CD14-positive monocyte (primary cell): ENCODE measurements at regions not wholly inside any gene's neighbourhood (a gene's known extent, or its start where the extent isn't known, plus 50 kb on each side); places are given as distances from the start of the nearest gene placed in this dataset.

ENCODE experiments used
- DNase-seq, 3 donors: peaks; one replicate each; pipeline ENCODE4 v3.0.0-alpha.2; 2011 to 2022
- H2AFZ ChIP-seq: 2 replicates; pipeline ENCODE4 v1.6.0; 2012; ENCODE audit warnings: mild to moderate bottlenecking, low read depth, low read length, inconsistent platforms; ENCODE audit not compliant: insufficient read depth, poor library complexity, severe bottlenecking
- H3K27ac ChIP-seq, 2 donors: 1 replicate in 1 of 2; 2 replicates in 1 of 2; pipeline ENCODE4 v1.5.1; 2012 to 2013; ENCODE audit warnings: low read length in 2 of 2, control low read depth in 1 of 2, inconsistent platforms in 1 of 2, low read depth in 1 of 2, mild to moderate bottlenecking in 1 of 2
- H3K27me3 ChIP-seq, 2 donors: one replicate each; pipeline versions ENCODE4 v1.6.0 to v1.6.1; 2011 to 2013; ENCODE audit warnings: low read length in 2 of 2; ENCODE audit not compliant: control insufficient read depth in 2 of 2, insufficient read depth in 2 of 2
- H3K36me3 ChIP-seq, 2 donors: replicated peaks in 1 of 2; 1 replicate in 1 of 2; 2 replicates in 1 of 2; pipeline versions ENCODE4 v1.5.1 to v1.6.1; 2012 to 2013; ENCODE audit warnings: low read length in 2 of 2, control low read depth in 1 of 2, inconsistent platforms in 1 of 2, mild to moderate bottlenecking in 1 of 2; ENCODE audit not compliant: insufficient read depth in 2 of 2, control insufficient read depth in 1 of 2
- H3K4me1 ChIP-seq, 2 donors: 1 replicate in 1 of 2; 2 replicates in 1 of 2; pipeline versions ENCODE4 v1.5.1 to v1.6.1; 2012 to 2013; ENCODE audit warnings: low read length in 2 of 2, control low read depth in 1 of 2, inconsistent platforms in 1 of 2, mild to moderate bottlenecking in 1 of 2, moderate library complexity in 1 of 2; ENCODE audit not compliant: insufficient read depth in 2 of 2, control insufficient read depth in 1 of 2
- H3K4me2 ChIP-seq: replicated peaks from 2 replicates; pipeline ENCODE3; 2012; ENCODE audit warnings: low read length, moderate library complexity, mild to moderate bottlenecking; ENCODE audit not compliant: poor library complexity, severe bottlenecking; ENCODE audit errors: extremely low read depth
- H3K4me3 ChIP-seq, 3 experiments: fragments of 200-600 bp in 1 of 3; sonication (generic) in 1 of 3; replicated peaks in 1 of 3; 1 replicate in 2 of 3; 2 replicates in 1 of 3; pipeline ENCODE4 v1.5.1; 2011 to 2013; ENCODE audit warnings: low read length in 3 of 3, mild to moderate bottlenecking in 3 of 3, control low read depth in 2 of 3, low read depth in 2 of 3, inconsistent platforms in 1 of 3, moderate library complexity in 1 of 3
- H3K79me2 ChIP-seq: 2 replicates; pipeline ENCODE4 v1.6.0; 2012; ENCODE audit warnings: mild to moderate bottlenecking, control low read depth, inconsistent platforms, low read length, moderate library complexity; ENCODE audit not compliant: insufficient read depth
- H3K9ac ChIP-seq: 2 replicates; pipeline ENCODE4 v1.6.0; 2017; ENCODE audit warnings: low read length, mild to moderate bottlenecking; ENCODE audit not compliant: insufficient read depth, poor library complexity, severe bottlenecking
- H3K9me3 ChIP-seq, 2 donors: replicated peaks in 1 of 2; 1 replicate in 1 of 2; 2 replicates in 1 of 2; pipeline versions ENCODE4 v1.5.1 to v1.6.1; 2012 to 2013; ENCODE audit warnings: low read length in 2 of 2, control low read depth in 1 of 2; ENCODE audit not compliant: control insufficient read depth in 1 of 2, insufficient read depth in 1 of 2
- H4K20me1 ChIP-seq: 2 replicates; pipeline ENCODE4 v1.6.0; 2012; ENCODE audit warnings: mild to moderate bottlenecking, low read length, control low read depth, moderate library complexity; ENCODE audit not compliant: insufficient read depth
- H3K27ac Mint-ChIP-seq, 7 donors: one replicate each; pipeline ENCODE4 v1.8.0; 2020; ENCODE audit warnings: mild to moderate bottlenecking in 7 of 7, mixed read lengths in 7 of 7, moderate library complexity in 6 of 7, inconsistent platforms in 2 of 7
- H3K27me3 Mint-ChIP-seq, 3 donors: one replicate each; pipeline ENCODE4 v1.8.0; 2021 to 2022; ENCODE audit warnings: low read depth in 3 of 3, mild to moderate bottlenecking in 3 of 3, mixed read lengths in 3 of 3, moderate library complexity in 3 of 3, inconsistent platforms in 1 of 3
- H3K36me3 Mint-ChIP-seq, 2 donors: one replicate each; pipeline ENCODE4 v1.8.0; 2020; ENCODE audit warnings: mixed read lengths in 2 of 2, inconsistent platforms in 1 of 2, mild to moderate bottlenecking in 1 of 2
- H3K4me1 Mint-ChIP-seq: one replicate; pipeline ENCODE4 v1.8.0; 2020; ENCODE audit warnings: mild to moderate bottlenecking, mixed read lengths
- H3K4me3 Mint-ChIP-seq, 2 donors: one replicate each; pipeline ENCODE4 v1.8.0; 2020; ENCODE audit warnings: mild to moderate bottlenecking in 2 of 2, mixed read lengths in 2 of 2, moderate library complexity in 1 of 2
- H3K9me3 Mint-ChIP-seq, 7 donors: one replicate each; pipeline ENCODE4 v1.8.0; 2020 to 2022; ENCODE audit warnings: mixed read lengths in 7 of 7, mild to moderate bottlenecking in 6 of 7, moderate library complexity in 6 of 7, inconsistent platforms in 2 of 7
- CTCF ChIP-seq: fragments of 200-600 bp; IDR thresholded peaks from one replicate; pipeline ENCODE4 v1.8.0; 2022; ENCODE audit warnings: antibody characterized with exemption, mild to moderate bottlenecking
- WGBS: methylation state at CpG from one replicate; pipeline ENCODE4 v1.1.5; 2013; ENCODE audit warnings: missing lambda C conversion rate; ENCODE audit not compliant: insufficient coverage; 5-methylcytosine and 5-hydroxymethylcytosine counted together
- intact Hi-C, 2 donors: fragments of 100-400 bp; cut with micrococcal nuclease; formaldehyde crosslinking; loops; one replicate each; pipeline versions ENCODE4 v1.15.0 to v1.15.1; 2023

GRCh38 chr22:22038178-22038880 lies 55.7 kb upstream of the TOP3B start:
- no peaks in the 10 kb centered on the region for H3K36me3 ChIP-seq
- no peak overlapping the region for H3K4me3 ChIP-seq
- no peaks in the 10 kb centered on the region for H4K20me1 ChIP-seq
- H3K9me3 ChIP-seq, result no peaks in the 10 kb centered on the region
- intact Hi-C loops, result no loop called here
- Mint-ChIP-seq H3K27ac (no peak overlapping the region), H3K9me3 (peaks cover 0 to 3% (median 0%) of the 10 kb centered on the region in 7 donors), H3K4me3 (no peak overlapping the region), H3K36me3 (no peaks in the 10 kb centered on the region), H3K27me3 (peaks cover 2 to 4% (median 3%) of the 10 kb centered on the region in 3 donors), H3K4me1 (peaks cover 4% of the 10 kb centered on the region)
- no CpG with 5 or more reads among the region's 1 CpG for WGBS
- no peaks in the 10 kb centered on the region for H3K27me3 ChIP-seq
- DNase-seq, result no peak
- no peaks in the 10 kb centered on the region for H3K79me2 ChIP-seq
- H2AFZ ChIP-seq, result no peak overlapping the region
- no peaks in the 10 kb centered on the region for H3K4me1 ChIP-seq
- H3K27ac ChIP-seq, result no peak overlapping the region
- H3K9ac ChIP-seq, result no peak overlapping the region
- no peak for TF ChIP-seq CTCF
- H3K4me2 ChIP-seq, result no peak overlapping the region

- Histone ChIP-seq H3K79me2 (no peaks in the 10 kb centered on the region), H2AFZ (no peak overlapping the region), H3K36me3 (no peaks in the 10 kb centered on the region), H3K27ac (no peak overlapping the region), H3K9me3 (no peaks in the 10 kb centered on the region), H3K27me3 (no peaks in the 10 kb centered on the region), H3K4me3 (no peak overlapping the region), H3K4me2 (no peak overlapping the region), H3K9ac (no peak overlapping the region), H3K4me1 (no peaks in the 10 kb centered on the region), H4K20me1 (no peaks in the 10 kb centered on the region)
- peaks cover 2 to 4% (median 3%) of the 10 kb centered on the region in 3 donors for H3K27me3 Mint-ChIP-seq
- no peaks in the 10 kb centered on the region for H3K36me3 Mint-ChIP-seq
- no peak for DNase-seq
- no peak overlapping the region for H3K27ac Mint-ChIP-seq
- 100% methylated on average over 1 of the region's 1 CpG for WGBS
- H3K9me3 Mint-ChIP-seq, result peaks cover 0 to 3% (median 0%) of the 10 kb centered on the region in 7 donors
- H3K4me1 Mint-ChIP-seq, result peaks cover 4% of the 10 kb centered on the region
- TF ChIP-seq CTCF, result no peak
- H3K4me3 Mint-ChIP-seq, result no peak overlapping the region
- intact Hi-C loops, result no loop called here
Observed at GRCh38 chr22:22037740-22038139, 55.2 kb upstream of the TOP3B start.
